Left lung (tissue), 4 donors: ENCODE measurements at regions not wholly inside any gene's neighbourhood (a gene's known extent, or its start where the extent isn't known, plus 50 kb on each side); places are given as distances from the start of the nearest gene placed in this dataset.
A peak's percentile ranks its signal among the peaks of the same experiment; 100 is the strongest.

ENCODE experiments used
- ATAC-seq: fragments of 200-7000 bp; cut with Tn5 transposase; one replicate; pipeline ENCODE4 v1.9.1; 2020; ENCODE audit warnings: moderate library complexity
- DNase-seq, 4 donors: peaks; one replicate each; pipeline ENCODE4 v3.0.0-alpha.2; 2013 to 2020
- H3K27ac ChIP-seq, 2 donors: fragments of 200-600 bp; sonication (generic) in 1 of 2; one replicate each; pipeline versions ENCODE4 v1.5.0 to v1.8.0; 2020 to 2021
- H3K27me3 ChIP-seq, 2 donors: fragments of 200-600 bp; sonication (generic) in 1 of 2; one replicate each; pipeline versions ENCODE4 v1.5.0 to v1.8.0; 2020 to 2021
- H3K36me3 ChIP-seq, 2 donors: fragments of 200-600 bp; sonication (generic) in 1 of 2; one replicate each; pipeline versions ENCODE4 v1.5.0 to v1.8.0; 2020 to 2021
- H3K4me1 ChIP-seq, 2 donors: fragments of 200-600 bp; one replicate each; pipeline ENCODE4 v1.8.0; 2021
- H3K4me3 ChIP-seq, 2 donors: fragments of 200-600 bp; sonication (generic) in 1 of 2; one replicate each; pipeline versions ENCODE4 v1.5.0 to v1.8.0; 2020 to 2021; ENCODE audit warnings: mild to moderate bottlenecking in 1 of 2
- H3K9me3 ChIP-seq, 2 donors: fragments of 200-600 bp; sonication (generic) in 1 of 2; one replicate each; pipeline versions ENCODE4 v1.5.0 to v1.8.0; 2020 to 2021
- intact Hi-C, 2 donors: fragments of 100-400 bp; cut with DNase I; formaldehyde crosslinking; loops; one replicate each; pipeline versions ENCODE4 v1.11.2 to v1.14.2; 2022
- TF ChIP-seq, protein P1 (sequence below), 2 donors: fragments of 200-600 bp; sonication (generic) in 1 of 2; IDR thresholded peaks; one replicate each; pipeline versions ENCODE4 v1.5.0 to v1.8.0; 2021; ENCODE audit warnings: antibody characterized with exemption in 2 of 2
- donor health status: DM: no; HTN: yes; CAD: no.
- donor health status: DM: no; HTN: no; CAD: no.

DNA sequence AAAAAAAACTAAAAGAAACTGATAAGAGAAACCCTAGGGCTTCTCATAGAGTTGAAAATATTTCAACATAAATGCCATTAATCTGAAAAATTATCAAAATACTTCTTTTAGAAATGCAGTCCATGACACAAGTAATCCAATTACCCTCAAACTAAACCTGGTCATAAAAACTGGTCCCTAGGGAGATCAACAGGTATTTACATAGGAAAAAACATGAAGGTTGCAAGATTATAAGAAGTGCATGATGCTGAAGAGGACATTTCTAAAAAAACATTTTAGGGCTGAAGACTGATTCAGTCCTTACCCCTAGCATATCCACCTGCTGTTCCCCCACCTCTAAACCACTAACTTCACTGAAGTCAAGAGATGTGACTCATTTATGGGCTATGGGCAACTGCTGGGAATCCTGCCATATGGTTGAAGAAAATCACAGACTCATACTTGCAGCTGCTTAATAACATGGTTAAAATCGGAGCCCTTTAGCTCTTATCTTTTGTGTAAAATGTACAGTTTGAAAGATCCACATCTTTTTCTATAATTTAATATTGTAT lies 131.0 kb upstream of the RUNX1 start:
- TF ChIP-seq, protein P1, sequence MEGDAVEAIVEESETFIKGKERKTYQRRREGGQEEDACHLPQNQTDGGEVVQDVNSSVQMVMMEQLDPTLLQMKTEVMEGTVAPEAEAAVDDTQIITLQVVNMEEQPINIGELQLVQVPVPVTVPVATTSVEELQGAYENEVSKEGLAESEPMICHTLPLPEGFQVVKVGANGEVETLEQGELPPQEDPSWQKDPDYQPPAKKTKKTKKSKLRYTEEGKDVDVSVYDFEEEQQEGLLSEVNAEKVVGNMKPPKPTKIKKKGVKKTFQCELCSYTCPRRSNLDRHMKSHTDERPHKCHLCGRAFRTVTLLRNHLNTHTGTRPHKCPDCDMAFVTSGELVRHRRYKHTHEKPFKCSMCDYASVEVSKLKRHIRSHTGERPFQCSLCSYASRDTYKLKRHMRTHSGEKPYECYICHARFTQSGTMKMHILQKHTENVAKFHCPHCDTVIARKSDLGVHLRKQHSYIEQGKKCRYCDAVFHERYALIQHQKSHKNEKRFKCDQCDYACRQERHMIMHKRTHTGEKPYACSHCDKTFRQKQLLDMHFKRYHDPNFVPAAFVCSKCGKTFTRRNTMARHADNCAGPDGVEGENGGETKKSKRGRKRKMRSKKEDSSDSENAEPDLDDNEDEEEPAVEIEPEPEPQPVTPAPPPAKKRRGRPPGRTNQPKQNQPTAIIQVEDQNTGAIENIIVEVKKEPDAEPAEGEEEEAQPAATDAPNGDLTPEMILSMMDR (IDR thresholded peaks at IDR 0.05) = no peak
- DNase-seq (no peak), ATAC-seq (peak; percentile 65)
- H3K27me3 ChIP-seq = no peaks in the 10 kb centered on the region
- no peaks in the 10 kb centered on the region for H3K36me3 ChIP-seq
- no peaks in the 10 kb centered on the region for H3K9me3 ChIP-seq
- no peak overlapping the region for H3K27ac ChIP-seq
- intact Hi-C loops = no loop called here
- no peaks in the 10 kb centered on the region for H3K4me1 ChIP-seq
- H3K4me3 ChIP-seq = no peak overlapping the region

DNA sequence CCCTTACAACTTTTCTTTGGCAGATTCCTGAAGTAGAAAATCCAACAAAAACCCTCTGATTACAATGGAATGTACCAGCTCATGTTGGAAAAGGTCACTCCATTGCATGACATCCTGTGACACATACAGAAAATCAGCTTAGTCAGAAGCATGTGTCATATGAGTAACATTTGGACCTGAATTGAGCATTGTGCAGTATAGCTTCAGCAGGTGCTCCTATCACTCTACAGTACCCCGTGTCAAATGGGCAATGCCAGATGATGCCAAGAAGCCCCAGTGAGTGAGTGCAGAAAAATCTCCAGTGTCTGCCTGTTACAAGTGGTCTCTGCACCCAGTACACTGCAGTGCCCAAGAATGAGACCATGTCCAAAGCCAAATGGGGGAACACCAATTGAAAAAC lies 129.7 kb upstream of the RUNX1 start:
- intact Hi-C loops = no loop called here
- no peaks in the 10 kb centered on the region for H3K36me3 ChIP-seq
- H3K27ac ChIP-seq = no peak overlapping the region
- TF ChIP-seq, protein P1 (IDR thresholded peaks at IDR 0.05) = no peak
- H3K27me3 ChIP-seq = no peaks in the 10 kb centered on the region
- H3K9me3 ChIP-seq = no peaks in the 10 kb centered on the region
- DNase-seq (no peak), ATAC-seq (no peak)
- H3K4me1 ChIP-seq = no peaks in the 10 kb centered on the region
- H3K4me3 ChIP-seq = no peak overlapping the region

DNA sequence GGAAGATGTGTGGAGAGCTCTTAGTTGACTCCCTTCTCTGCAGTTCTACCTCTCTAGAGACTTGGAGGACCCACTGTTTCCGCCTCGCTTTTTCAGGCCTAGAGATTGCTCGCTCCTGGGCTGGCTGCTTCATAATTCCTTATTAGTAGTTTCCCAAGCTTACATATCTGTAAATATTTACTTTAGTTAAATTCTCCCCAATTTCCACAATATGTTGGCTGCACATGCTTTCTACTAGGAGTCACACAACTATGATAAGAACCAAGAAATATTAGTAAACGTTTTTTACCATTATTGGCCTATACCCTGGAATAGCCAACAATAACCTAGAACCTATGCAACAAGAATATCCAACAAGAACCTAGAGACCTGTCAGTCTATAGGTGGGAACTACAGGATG lies 129.0 kb upstream of the RUNX1 start:
- Histone ChIP-seq H3K27me3 (no peaks in the 10 kb centered on the region), H3K36me3 (no peaks in the 10 kb centered on the region), H3K9me3 (no peaks in the 10 kb centered on the region), H3K4me3 (no peak overlapping the region), H3K27ac (no peak overlapping the region), H3K4me1 (no peaks in the 10 kb centered on the region)
- no peak for ATAC-seq
- intact Hi-C loops = no loop called here
- DNase-seq = no peak
- TF ChIP-seq, protein P1 (IDR thresholded peaks at IDR 0.05) = no peak

DNA sequence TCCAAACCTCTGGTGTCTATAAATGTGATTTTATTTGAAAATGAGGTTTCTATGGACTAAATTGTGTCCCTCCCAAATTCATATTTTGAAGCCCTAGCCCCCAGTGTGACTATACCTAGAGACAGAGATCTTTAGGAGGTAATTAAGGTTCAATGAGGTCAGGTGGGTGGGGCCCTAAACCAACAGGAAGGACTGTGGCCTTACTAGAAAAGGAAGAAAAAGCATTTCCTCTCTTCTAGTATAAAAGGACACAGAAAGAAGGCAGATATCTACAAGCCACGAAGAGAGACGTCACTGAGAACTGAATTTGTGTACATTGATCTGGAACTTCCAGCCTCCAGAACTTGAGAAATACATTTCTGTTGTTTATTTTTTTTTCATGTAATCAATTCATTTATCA lies 123.1 kb upstream of the RUNX1 start:
- Histone ChIP-seq H3K27me3 (no peaks in the 10 kb centered on the region), H3K27ac (no peak overlapping the region), H3K9me3 (no peaks in the 10 kb centered on the region), H3K4me1 (no peaks in the 10 kb centered on the region), H3K4me3 (no peak overlapping the region), H3K36me3 (no peaks in the 10 kb centered on the region)
- ATAC-seq (no peak), DNase-seq (no peak)
- intact Hi-C loops = no loop called here
- TF ChIP-seq, protein P1 (IDR thresholded peaks at IDR 0.05) = no peak

DNA sequence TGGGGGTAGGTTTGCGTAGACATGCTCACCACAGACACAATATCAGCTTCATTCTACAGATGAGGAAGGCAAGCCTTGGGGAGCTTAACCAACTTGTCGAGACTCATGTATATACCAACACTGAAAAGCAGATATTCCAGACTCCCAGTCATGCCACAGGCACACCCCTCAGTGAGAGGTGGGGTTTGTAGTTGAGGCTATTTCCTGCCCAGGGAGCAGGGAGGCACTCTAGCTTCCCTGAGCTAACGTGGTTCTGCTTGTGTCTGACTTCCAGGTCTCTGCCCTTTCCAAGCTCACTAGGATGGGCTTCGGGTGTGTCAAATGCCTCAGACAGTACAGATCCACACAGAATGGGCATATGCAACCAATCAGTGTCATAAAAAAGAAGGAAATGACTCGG lies 122.3 kb upstream of the RUNX1 start:
- ATAC-seq (no peak), DNase-seq (no peak)
- H3K4me3 ChIP-seq = no peak overlapping the region
- no peaks in the 10 kb centered on the region for H3K36me3 ChIP-seq
- H3K27ac ChIP-seq = no peak overlapping the region
- TF ChIP-seq, protein P1 (IDR thresholded peaks at IDR 0.05) = no peak
- intact Hi-C loops = no loop called here
- H3K9me3 ChIP-seq = no peaks in the 10 kb centered on the region
- H3K27me3 ChIP-seq = no peaks in the 10 kb centered on the region
- no peaks in the 10 kb centered on the region for H3K4me1 ChIP-seq
